HUES48 (cell line): ENCODE measurements at regions not wholly inside any gene's neighbourhood (a gene's known extent, or its start where the extent isn't known, plus 50 kb on each side); places are given as distances from the start of the nearest gene placed in this dataset.

ENCODE experiments used
- H3K27ac ChIP-seq: one replicate; pipeline ENCODE4 v1.7.0; 2013; ENCODE audit warnings: low read depth, low read length, inconsistent platforms
- H3K27me3 ChIP-seq: 2 replicates; pipeline ENCODE4 v1.6.1; 2013; ENCODE audit warnings: mild to moderate bottlenecking, low read length; ENCODE audit not compliant: control insufficient read depth, insufficient read depth
- H3K36me3 ChIP-seq: 2 replicates; pipeline ENCODE4 v1.6.1; 2013; ENCODE audit warnings: low read length; ENCODE audit not compliant: control insufficient read depth, insufficient read depth
- H3K4me1 ChIP-seq: 2 replicates; pipeline ENCODE4 v1.6.1; 2013; ENCODE audit warnings: mild to moderate bottlenecking, low read length; ENCODE audit not compliant: control insufficient read depth, insufficient read depth
- H3K4me3 ChIP-seq: 2 replicates; pipeline ENCODE4 v1.5.1; 2013; ENCODE audit warnings: mild to moderate bottlenecking, low read depth, low read length
- H3K9ac ChIP-seq: 2 replicates; pipeline ENCODE4 v1.6.1; 2013; ENCODE audit warnings: mild to moderate bottlenecking, low read depth, low read length, moderate library complexity
- H3K9me3 ChIP-seq: 2 replicates; pipeline ENCODE4 v1.6.1; 2013; ENCODE audit warnings: low read length; ENCODE audit not compliant: control insufficient read depth, insufficient read depth

GRCh38 chrX:7214251-7214650 lies 66.3 kb upstream of the PUDP start:
- H3K4me1 ChIP-seq: peaks cover 12% of the 10 kb centered on the region
- no peaks in the 10 kb centered on the region for H3K36me3 ChIP-seq

GRCh38 chrX:7205037-7205577 lies 57.2 kb upstream of the PUDP start:
- Histone ChIP-seq H3K27me3 (no peaks in the 10 kb centered on the region), H3K9ac (no peak overlapping the region), H3K36me3 (no peaks in the 10 kb centered on the region), H3K4me3 (no peak overlapping the region), H3K27ac (no peak overlapping the region), H3K4me1 (no peaks in the 10 kb centered on the region), H3K9me3 (no peaks in the 10 kb centered on the region)

More at GRCh38 chrX:7214251-7214650, 66.3 kb upstream of the PUDP start:
- H3K27ac ChIP-seq: no peak overlapping the region
- no peaks in the 10 kb centered on the region for H3K27me3 ChIP-seq
- H3K9ac ChIP-seq: no peak overlapping the region
- H3K4me3 ChIP-seq: no peak overlapping the region
- no peaks in the 10 kb centered on the region for H3K9me3 ChIP-seq

- Histone ChIP-seq H3K4me1 (no peaks in the 10 kb centered on the region), H3K4me3 (no peak overlapping the region)
These were observed 56.7 kb upstream of the PUDP start for GRCh38 chrX:7204619-7205018.

GRCh38 chrX:7202206-7202605 lies 54.3 kb upstream of the PUDP start:
- Histone ChIP-seq H3K27me3 (no peaks in the 10 kb centered on the region), H3K9me3 (no peaks in the 10 kb centered on the region), H3K9ac (no peak overlapping the region), H3K36me3 (no peaks in the 10 kb centered on the region), H3K4me1 (no peaks in the 10 kb centered on the region), H3K4me3 (no peak overlapping the region), H3K27ac (no peak overlapping the region)

More at GRCh38 chrX:7204619-7205018, 56.7 kb upstream of the PUDP start:
- no peak overlapping the region for H3K27ac ChIP-seq
- H3K27me3 ChIP-seq: no peaks in the 10 kb centered on the region
- H3K9me3 ChIP-seq: no peaks in the 10 kb centered on the region
- H3K36me3 ChIP-seq: no peaks in the 10 kb centered on the region
- H3K9ac ChIP-seq: no peak overlapping the region

- H3K4me1 ChIP-seq: peaks cover 3% of the 10 kb centered on the region
- H3K27me3 ChIP-seq: no peaks in the 10 kb centered on the region
- H3K4me3 ChIP-seq: no peak overlapping the region
These were observed 53.5 kb upstream of the PUDP start for GRCh38 chrX:7201496-7201895.

GRCh38 chrX:7198499-7198898 lies 50.5 kb upstream of the PUDP start:
- no peak overlapping the region for H3K9ac ChIP-seq
- peaks cover 13% of the 10 kb centered on the region for H3K4me1 ChIP-seq
- H3K4me3 ChIP-seq: no peak overlapping the region
- H3K27ac ChIP-seq: no peak overlapping the region
- H3K36me3 ChIP-seq: no peaks in the 10 kb centered on the region
- H3K27me3 ChIP-seq: no peaks in the 10 kb centered on the region
- H3K9me3 ChIP-seq: no peaks in the 10 kb centered on the region

More at GRCh38 chrX:7201496-7201895, 53.5 kb upstream of the PUDP start:
- Histone ChIP-seq H3K9me3 (no peaks in the 10 kb centered on the region), H3K27ac (no peak overlapping the region), H3K9ac (no peak overlapping the region), H3K36me3 (no peaks in the 10 kb centered on the region)
